ENCODE measurements at regions not wholly inside any gene's neighbourhood (a gene's known extent, or its start where the extent isn't known, plus 50 kb on each side); places are given as distances from the start of the nearest gene placed in this dataset.
A peak's percentile ranks its signal among the peaks of the same experiment; 100 is the strongest.

GRCh38 chr12:22759769-22760674, 135.1 kb downstream of the ETNK1 start:
- no peak for TF ChIP-seq CTCF (IDR thresholded peaks at IDR 0.05)
- Histone ChIP-seq H3K4me3 (no peak overlapping the region), H3K36me3 (no peaks in the 10 kb centered on the region), H3K27ac (no peak overlapping the region), H3K4me1 (no peaks in the 10 kb centered on the region), H3K9me3 (no peaks in the 10 kb centered on the region), H3K27me3 (no peaks in the 10 kb centered on the region)
- peak; percentile 44 for ATAC-seq
- intact Hi-C loops (cut with DNase I), result no loop called here
- DNase-seq, result no peak

GRCh38 chr12:22765421-22766130, 140.6 kb downstream of the ETNK1 start:
- DNase-seq (no peak), ATAC-seq (no peak)
- no peak for TF ChIP-seq CTCF (IDR thresholded peaks at IDR 0.05)
- Histone ChIP-seq H3K9me3 (no peaks in the 10 kb centered on the region), H3K4me3 (no peak overlapping the region), H3K36me3 (no peaks in the 10 kb centered on the region), H3K27ac (no peak overlapping the region), H3K27me3 (no peaks in the 10 kb centered on the region), H3K4me1 (no peaks in the 10 kb centered on the region)
- intact Hi-C loops (cut with DNase I), result no loop called here

GRCh38 chr12:22766911-22767420, 142.0 kb downstream of the ETNK1 start:
- no peaks in the 10 kb centered on the region for H3K4me1 ChIP-seq
- no peak for TF ChIP-seq CTCF (IDR thresholded peaks at IDR 0.05)
- no peaks in the 10 kb centered on the region for H3K36me3 ChIP-seq
- no peaks in the 10 kb centered on the region for H3K27me3 ChIP-seq
- ATAC-seq (no peak), DNase-seq (no peak)
- no peaks in the 10 kb centered on the region for H3K9me3 ChIP-seq
- no peak overlapping the region for H3K4me3 ChIP-seq
- intact Hi-C loops (cut with DNase I), result no loop called here
- no peak overlapping the region for H3K27ac ChIP-seq

GRCh38 chr12:22781339-22781738, 156.4 kb downstream of the ETNK1 start:
- H3K36me3 ChIP-seq, result no peaks in the 10 kb centered on the region
- ATAC-seq (no peak), DNase-seq (no peak)
- H3K9me3 ChIP-seq, result peaks cover 0 to 10% of the 10 kb centered on the region in 2 donors
- no peaks in the 10 kb centered on the region for H3K27me3 ChIP-seq
- no peaks in the 10 kb centered on the region for H3K4me1 ChIP-seq
- no peak for TF ChIP-seq CTCF (IDR thresholded peaks at IDR 0.05)
- intact Hi-C loops (cut with DNase I), result no loop called here
- no peak overlapping the region for H3K27ac ChIP-seq
- no peak overlapping the region for H3K4me3 ChIP-seq

GRCh38 chr12:22787557-22787956, 162.6 kb downstream of the ETNK1 start:
- DNase-seq (peak in 1 of 4 donors; percentile 27), ATAC-seq (no peak)
- Histone ChIP-seq H3K9me3 (peaks cover 0 to 2% of the 10 kb centered on the region in 2 donors), H3K27me3 (no peaks in the 10 kb centered on the region), H3K4me3 (no peak overlapping the region), H3K36me3 (no peaks in the 10 kb centered on the region), H3K27ac (no peak overlapping the region), H3K4me1 (no peaks in the 10 kb centered on the region)
- TF ChIP-seq CTCF (IDR thresholded peaks at IDR 0.05), result no peak
- intact Hi-C loops (cut with DNase I), result no loop called here

Measured in left lung (tissue), 4 donors.